ENCODE measurements at regions not wholly inside any gene's neighbourhood (a gene's known extent, or its start where the extent isn't known, plus 50 kb on each side); places are given as distances from the start of the nearest gene placed in this dataset.

GRCh38 chr11:88448131-88448670 lies 110.7 kb upstream of the CTSC start:
- no peak for DNase-seq (ENCODE audit: low read depth)

- no peak for DNase-seq (ENCODE audit: low read depth)
These were observed 109.7 kb upstream of the CTSC start for GRCh38 chr11:88447281-88447680.

GRCh38 chr11:88439356-88439755 lies 101.8 kb upstream of the CTSC start:
- DNase-seq (ENCODE audit: low read depth) = no peak

- DNase-seq (ENCODE audit: low read depth) = no peak
These were observed 101.2 kb upstream of the CTSC start for GRCh38 chr11:88438721-88439120.

GRCh38 chr11:88435415-88435814 lies 97.9 kb upstream of the CTSC start:
- no peak for DNase-seq (ENCODE audit: low read depth)

- DNase-seq (ENCODE audit: low read depth) = no peak
These were observed 96.9 kb upstream of the CTSC start for GRCh38 chr11:88434333-88434976.

GRCh38 chr11:88433536-88434230 lies 96.1 kb upstream of the CTSC start:
- no peak for DNase-seq (ENCODE audit: low read depth)

- DNase-seq (ENCODE audit: low read depth) = no peak
These were observed 94.3 kb upstream of the CTSC start for GRCh38 chr11:88431675-88432341.

GRCh38 chr11:88428959-88429358 lies 91.4 kb upstream of the CTSC start:
- no peak for DNase-seq (ENCODE audit: low read depth)

GRCh38 chr11:88427719-88428118 lies 90.2 kb upstream of the CTSC start:
- no peak for DNase-seq (ENCODE audit: low read depth)

GRCh38 chr11:88424881-88425280 lies 87.3 kb upstream of the CTSC start:
- DNase-seq (ENCODE audit: low read depth) = no peak

- no peak for DNase-seq (ENCODE audit: low read depth)
These were observed 84.0 kb upstream of the CTSC start for GRCh38 chr11:88421530-88421929.

- DNase-seq (ENCODE audit: low read depth) = no peak
These were observed 82.7 kb upstream of the CTSC start for GRCh38 chr11:88420165-88420791.

- no peak for DNase-seq (ENCODE audit: low read depth)
These were observed 81.0 kb upstream of the CTSC start for GRCh38 chr11:88418508-88418907.

GRCh38 chr11:88415495-88415894 lies 78.0 kb upstream of the CTSC start:
- DNase-seq (ENCODE audit: low read depth) = no peak

GRCh38 chr11:88414981-88415413 lies 77.5 kb upstream of the CTSC start:
- DNase-seq (ENCODE audit: low read depth) = peak; percentile 54

GRCh38 chr11:88414385-88414861 lies 76.9 kb upstream of the CTSC start:
- DNase-seq (ENCODE audit: low read depth) = peak; percentile 48

- DNase-seq (ENCODE audit: low read depth) = peak; percentile 51
These were observed 73.7 kb upstream of the CTSC start for GRCh38 chr11:88411265-88411664.

- DNase-seq (ENCODE audit: low read depth) = no peak
These were observed 73.1 kb upstream of the CTSC start for GRCh38 chr11:88410656-88411055.

GRCh38 chr11:88410056-88410455 lies 72.5 kb upstream of the CTSC start:
- DNase-seq (ENCODE audit: low read depth) = no peak

- no peak for DNase-seq (ENCODE audit: low read depth)
These were observed 69.3 kb upstream of the CTSC start for GRCh38 chr11:88406876-88407275.

- no peak for DNase-seq (ENCODE audit: low read depth)
These were observed 68.3 kb upstream of the CTSC start for GRCh38 chr11:88405853-88406252.
